D341Med (cell line): ENCODE measurements at regions not wholly inside any gene's neighbourhood (a gene's known extent, or its start where the extent isn't known, plus 50 kb on each side); places are given as distances from the start of the nearest gene placed in this dataset.

Experiments used
- DNase-seq: peaks from one replicate; pipeline ENCODE4 v3.0.0; 2012; ENCODE audit warnings: low spot score

DNA sequence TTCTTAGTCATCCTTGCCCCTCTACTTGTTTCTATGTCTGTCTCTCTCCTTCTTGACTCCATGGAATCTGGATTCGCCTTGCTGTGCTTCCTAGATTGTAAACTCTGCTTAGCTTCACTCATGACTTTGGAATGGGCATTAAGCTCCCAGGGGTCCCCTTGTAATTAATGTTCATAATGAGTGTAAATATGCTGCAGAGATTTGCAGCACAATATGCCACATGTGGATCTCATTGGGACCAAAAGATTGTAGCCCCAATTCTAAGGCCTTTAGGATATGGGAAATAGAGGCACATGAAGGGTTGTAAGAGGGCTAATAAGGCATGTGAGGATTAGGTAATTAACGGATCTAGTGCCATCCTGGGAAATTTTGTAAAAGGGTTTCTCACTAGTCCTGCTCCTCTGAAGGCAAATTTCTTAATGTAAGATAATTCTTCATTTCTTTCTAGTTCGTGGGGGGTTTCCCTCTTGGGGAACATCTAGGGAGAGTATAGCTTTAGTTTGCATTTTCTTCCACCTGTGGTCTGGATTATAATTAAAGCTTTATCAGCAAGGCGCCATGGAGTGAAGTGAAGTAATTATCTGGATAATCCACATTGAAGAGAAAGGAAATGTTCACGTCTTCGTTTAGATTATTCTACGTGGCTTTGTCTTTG is 659.2 kb upstream of the PLXNA2 start:
- DNase-seq = no peak

DNA sequence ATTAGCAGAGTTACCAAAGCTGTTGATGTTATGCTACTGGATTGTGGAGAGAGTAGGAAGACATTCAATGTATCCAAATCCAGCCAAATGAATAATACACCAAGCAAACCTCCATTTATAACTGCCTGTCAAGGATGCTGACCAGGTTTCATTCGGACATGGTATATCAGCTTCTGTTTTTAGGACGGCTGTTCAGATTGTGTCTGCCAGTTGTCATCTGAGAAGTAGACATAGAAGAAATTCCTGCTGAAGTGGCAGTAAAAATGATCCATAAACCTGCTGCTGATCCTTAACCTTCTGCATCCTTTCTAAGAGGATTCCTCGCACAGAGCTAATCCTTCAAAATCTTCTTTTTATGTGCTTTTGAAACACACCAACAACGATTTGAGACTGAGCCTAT is 663.6 kb upstream of the PLXNA2 start:
- DNase-seq = no peak

DNA sequence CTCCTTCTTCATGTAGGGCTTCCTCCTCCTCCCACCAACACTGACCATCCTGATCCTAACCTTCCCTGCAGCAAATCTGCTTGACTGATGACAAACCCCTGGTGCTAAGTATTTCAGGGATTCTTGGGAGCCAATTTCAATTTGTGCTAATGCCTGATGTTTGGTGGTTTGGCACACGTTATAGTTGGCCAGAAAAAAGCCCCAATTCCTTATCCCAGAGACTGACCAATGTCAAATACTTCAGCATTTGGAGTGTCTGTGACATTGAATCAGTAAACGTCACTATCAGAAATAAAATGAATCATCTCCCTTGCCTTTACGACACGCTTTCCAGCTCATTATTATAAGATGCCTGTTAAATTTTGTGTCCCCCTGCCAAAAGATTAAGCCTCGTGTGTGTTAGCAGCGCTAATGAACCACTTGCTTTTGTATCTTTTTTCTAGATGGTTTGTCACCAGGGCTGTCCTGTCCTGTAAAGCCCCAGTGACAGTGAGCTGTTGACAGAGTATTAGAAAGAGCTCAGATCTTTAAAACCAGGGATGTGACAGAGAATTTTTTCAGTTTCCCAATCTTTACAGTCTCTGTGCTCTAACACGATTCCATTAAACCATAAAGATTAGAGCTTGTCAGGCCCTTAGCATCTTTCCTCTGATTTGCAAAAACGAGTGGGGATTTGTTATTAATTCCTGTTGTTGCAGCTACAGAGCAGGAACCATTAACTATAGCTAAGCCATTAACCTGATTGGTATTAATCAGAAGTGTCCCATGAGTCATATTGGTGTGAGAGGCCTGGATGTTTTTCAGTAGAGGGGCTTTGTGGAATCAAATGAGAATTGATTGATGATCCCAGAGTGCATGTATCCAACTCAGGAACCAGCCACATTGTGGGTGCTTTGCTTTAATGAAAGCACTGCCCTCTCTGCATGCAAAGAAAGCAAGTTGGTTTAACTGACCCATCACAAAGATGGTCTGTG is 665.1 kb upstream of the PLXNA2 start:
- DNase-seq = no peak

DNA sequence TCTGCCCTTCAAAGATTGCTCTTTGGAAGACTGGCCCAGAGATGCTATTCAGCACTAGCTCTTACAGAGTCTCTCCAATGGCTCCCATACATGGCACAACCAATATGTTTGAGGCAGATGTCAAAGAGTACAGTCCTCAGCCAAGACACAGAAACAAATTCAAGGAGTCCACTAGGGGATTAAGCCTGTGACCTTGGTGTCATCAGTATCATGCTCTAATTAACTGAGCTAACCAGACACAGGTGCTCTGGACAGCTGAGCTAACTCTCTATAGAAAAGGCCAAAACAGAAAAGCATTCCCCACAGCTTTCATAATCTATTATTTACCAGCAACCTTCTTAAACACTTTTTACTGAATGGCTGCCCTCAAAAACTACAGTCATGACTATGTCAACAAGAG is 666.0 kb upstream of the PLXNA2 start:
- no peak for DNase-seq

DNA sequence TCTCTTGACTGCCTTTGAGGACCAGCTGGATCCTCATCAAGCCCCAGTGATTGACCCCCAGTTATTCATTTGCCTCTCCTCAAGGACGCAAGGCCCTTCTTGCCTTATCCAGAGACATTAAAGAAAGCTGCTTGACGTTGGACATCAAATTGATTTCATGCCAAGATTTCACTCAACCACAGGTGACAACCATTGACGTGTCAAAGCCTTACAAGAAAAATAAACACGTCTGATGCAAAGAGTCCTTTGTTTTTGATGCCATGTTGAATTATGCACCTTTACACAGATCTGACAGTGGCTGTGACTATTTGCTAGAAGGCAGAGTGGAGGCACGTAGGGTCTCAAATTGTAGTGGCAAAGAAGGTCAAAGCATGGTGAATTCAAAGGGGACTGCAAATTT is 666.2 kb upstream of the CAMK1G start:
- no peak for DNase-seq

DNA sequence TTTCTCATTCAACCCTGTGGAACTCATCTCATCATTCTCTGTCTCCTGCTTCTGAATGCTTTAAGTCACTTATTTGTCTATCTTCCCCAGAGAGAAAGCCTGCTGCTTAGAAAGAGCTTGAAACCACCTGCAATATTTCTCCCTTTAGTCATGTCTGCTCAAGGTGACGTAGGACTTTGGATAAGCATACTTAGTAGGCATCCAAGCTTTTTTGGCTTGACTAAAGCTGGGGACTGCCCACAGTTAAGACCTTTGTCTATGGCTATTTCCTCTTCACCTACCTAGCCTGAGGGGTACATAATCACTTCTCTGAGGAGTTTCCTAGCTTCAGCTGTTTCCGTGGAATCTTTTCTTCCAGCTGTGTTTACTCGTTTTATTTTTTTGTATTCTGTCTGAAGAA is 665.8 kb upstream of the CAMK1G start:
- DNase-seq = no peak

DNA sequence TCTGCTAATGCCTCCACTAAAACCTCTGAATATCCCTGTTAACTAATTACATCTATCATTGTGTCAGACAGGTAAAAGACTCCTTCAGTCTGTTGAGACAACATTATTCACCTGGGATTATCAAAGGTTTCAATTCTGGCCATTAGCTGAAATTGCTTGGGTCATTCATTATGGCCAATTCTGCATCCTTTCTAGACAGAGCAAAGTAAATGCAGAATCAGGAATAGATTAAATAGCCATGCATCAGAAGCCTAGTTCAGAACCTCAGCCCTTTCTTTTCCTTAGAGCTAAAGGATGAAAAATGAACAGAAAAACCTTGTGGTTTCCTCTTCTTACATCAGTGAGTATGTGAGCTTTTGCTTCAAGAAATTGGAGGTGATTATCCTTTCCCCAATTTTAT is 665.4 kb upstream of the CAMK1G start:
- DNase-seq = no peak

DNA sequence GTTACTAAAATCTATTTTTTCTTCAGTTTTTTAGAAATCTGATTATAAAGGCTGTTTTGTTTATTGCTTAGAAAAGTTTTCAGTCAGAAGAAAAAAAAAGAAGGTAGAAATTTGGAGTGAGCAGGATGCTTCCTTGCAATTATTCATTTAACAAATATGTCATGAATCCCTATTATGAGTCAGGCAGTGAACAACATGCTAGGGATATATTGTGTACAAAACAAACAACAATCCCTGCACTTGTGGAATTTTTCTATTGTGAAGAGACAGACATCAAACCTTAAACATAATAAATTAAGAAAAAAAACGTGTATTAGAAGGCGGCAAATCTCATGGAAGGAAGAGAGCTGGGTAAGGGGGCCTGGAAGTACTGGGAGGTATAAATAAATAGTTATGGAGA is 664.1 kb upstream of the CAMK1G start:
- DNase-seq = no peak

DNA sequence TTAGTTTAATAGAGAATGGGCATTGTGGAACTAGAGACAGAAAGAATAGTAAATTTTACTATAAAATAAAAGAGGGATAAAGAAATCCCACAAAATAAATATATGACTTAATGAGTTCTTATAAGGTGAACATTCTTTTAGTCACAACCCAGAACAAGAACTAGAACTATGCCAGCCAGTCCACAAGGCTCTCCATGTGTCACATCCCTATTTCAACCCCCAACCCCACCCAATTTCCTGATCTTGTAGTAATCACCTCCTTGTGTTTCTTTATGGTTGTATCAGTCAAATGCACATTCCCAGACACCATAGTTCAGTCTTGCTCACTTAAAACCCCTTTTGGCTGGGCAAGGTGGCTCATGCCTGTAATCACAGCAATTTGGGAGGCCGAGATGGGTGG is 662.3 kb upstream of the CAMK1G start:
- DNase-seq = no peak

DNA sequence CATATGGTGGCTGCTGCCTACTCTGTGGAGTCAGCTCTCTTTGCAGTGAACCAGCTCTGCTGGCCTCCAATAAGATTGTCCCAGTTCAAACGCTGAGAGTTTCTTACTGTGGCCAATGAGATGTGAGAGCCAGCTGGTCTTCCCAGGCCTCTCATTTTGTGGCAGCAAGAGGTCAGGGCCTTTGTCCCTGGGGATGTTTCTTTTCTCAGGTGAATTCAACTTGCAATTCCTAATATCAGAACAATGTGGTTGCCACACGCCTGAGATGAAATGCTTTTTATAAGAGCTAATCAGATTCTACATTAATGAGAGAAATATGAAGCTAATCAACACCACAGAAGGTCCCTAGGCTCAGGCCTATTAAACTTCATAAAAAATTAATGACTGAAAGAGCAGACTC is 660.1 kb upstream of the CAMK1G start:
- DNase-seq = no peak

DNA sequence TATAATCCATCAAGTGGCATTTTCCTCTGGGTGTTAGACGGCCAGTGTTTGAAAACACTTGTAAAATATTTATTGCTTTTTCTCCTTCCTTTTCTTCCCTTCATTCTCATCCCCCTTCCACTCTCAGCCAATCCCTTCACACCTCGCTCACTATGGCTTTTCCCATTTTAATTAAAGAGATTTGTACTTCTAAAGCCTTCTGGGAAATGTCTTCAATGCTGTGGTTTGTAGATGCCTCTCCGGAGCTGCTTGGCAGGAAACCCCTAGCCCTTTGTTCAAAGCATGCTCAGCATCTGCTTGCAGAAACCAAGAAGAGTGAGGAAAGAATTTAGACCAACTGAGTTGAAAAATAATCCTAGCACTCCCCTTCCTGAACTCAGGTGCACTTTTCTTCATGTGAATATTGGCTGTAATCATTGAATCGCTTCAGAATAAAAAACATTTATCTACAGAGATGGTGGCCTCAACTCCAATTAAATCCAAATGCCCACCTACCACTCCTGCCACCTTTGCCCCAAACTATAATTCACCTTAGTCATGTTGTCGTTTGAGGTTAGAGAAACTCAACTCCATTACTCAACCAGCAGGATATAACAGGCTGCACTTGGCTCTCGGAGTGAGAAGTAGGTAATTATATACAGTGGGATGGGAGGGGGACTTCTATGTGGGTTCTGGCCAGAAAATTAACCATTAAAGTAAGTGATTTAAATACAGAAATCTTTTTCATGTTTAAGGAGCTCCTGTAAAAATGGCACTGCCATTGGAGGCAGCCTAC is 659.4 kb upstream of the CAMK1G start:
- no peak for DNase-seq

DNA sequence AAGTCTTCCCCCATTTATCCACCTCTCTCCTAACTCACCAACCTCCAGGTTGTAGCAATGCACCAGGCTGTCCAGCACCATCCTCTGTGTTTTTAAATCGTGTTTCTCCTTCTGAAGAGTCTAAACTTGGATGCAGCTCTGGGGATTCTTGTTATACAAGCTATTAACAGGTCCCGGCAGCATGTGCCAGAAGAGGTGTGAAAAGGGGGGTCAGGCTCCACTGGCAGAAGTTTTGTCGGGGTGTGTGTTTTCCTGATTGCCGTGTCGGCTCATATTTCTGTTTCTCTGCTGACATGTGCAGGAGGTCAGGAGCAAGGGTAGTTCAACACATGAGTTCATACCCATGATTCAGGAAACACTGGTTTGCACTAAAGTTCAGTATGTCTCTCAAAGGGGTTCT is 658.6 kb upstream of the CAMK1G start:
- DNase-seq = no peak

DNA sequence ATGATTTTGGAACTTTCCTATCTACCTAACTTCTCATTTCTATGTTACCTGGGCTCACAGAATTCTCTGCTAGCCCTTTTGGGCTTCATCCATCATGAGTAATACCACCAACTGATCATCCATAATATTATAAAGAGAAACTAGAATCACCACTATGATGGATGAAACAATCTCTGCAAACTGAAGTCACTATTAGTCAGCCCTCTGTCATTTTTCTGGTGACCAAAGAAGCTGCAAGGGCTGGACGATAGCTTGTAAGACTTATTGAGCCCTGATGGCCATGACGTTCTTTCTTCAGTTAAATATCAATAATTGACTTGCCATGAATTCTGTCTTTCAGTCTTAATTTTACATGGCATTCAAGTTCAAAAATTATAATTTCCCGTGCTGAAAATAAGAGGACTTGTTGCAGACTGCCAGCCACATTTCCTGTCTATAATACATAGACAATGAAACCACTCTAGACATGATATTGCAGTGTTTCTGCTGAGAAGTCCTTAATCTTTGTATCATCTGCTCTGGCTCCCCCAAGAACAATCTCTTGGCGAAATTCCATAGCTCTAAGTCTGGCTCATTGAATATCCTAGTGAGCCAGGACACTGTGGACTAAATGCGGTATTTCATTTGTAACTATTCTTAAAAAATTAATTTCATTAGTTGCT is 655.0 kb upstream of the CAMK1G start:
- DNase-seq = no peak

DNA sequence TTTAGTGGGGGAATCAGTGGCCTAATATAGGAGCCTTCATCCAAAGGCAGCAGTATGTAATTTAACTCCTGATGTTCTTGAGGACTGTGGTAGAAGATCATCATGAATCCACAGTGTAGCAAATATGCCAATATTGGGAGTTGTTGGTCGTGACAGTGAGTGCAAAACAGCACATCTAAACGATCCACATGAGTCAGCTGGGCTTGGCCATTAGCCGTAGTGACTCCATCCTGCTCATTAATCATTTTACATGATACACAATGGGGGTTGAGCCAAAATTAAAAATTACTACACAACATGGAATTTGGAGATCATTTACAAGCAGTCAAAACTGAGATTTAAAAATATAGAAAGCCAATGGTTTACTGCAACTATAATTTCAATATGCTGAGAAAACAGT is 653.9 kb upstream of the CAMK1G start:
- DNase-seq = no peak

DNA sequence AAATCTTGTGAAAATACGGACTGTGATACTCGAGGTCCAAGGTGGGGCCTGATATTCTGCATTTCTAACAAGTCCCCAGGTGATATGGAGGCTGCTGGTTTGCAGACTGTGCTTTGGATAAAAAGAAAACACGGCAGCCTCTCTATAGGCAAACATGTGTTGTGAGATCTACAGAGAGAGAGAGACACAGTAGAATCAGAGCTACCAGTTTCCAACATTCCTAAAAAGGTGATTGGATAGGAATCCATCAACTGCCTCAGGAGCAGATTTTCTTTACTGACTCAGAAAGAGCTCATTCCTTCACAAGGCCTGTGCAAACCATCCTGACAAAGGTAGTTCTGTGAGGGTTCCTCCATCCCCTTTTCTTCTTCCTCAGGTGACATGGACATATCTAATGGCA is 651.6 kb upstream of the CAMK1G start:
- DNase-seq = no peak

DNA sequence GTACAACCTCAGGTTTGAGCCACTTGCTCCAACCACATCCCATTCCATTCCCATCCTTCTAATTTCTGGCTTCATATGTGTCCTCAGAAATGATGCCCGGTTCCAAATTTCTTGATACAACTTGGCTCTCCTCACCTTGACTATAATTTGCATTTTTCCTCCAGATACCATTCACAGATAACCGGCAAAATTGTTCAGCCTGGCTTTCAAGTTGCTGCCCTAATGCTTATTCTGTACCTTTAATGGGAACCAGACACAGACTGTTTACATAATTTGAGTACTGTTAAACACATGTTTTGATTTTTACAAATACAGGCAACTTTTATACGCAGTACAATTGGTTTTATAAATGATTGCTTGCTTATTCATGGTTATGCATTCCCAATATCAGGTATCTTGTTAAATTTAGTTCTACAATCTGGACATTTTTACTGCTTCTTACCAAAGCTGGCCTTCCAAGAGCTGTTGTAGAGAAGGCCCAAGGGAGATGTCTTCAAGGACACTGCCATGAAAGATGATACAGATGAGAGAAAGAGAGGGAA is 649.5 kb upstream of the CAMK1G start:
- no peak for DNase-seq

DNA sequence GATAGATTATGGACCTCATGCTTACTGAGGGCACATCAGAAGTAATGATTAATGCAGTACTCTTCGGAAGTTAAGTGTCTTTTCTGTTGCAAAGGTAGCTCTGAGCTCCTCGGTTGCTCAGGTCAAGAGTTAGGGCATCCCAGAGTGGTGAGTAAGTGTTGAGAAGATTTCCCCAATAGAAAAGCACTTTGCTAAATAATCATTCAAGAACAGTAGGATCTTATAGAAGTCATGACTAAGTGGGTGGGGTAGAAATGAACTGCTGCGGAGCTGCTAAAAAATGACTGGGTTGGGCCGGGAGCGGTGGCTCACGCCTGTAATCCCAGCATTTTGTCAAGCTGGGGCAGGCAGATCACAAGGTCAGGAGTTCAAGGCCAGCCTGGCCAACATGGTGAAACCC is 648.6 kb upstream of the CAMK1G start:
- DNase-seq = no peak

DNA sequence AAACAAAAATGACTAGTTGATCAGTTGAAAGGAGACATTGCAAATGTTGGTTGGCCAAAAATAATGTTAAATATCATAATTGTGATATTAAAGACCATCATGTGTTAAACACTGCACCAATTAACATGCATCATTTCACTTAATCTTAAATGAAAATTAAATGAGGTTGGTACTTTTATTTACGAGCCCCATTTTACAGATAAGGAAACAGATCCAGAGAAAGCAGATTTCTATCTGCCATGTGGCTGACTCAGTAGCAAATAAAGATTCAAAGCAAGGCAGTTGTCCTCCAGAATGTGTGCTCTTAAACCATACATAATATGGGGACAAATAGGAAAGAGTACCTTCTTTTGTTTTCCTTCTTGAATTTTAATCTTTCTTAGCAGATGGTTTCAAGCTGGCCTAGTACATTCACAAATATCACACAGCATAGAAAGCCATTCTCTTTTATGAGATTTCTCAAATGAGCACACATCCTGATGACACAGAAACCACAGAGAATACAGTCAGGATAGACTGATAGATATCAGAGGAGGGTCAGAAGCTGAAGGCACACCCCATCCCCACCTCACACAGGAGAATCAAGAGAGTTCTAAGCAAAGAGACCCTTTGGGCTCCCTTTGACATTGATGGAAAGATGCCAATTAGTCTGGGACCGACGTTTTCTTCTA is 647.9 kb upstream of the CAMK1G start:
- no peak for DNase-seq

DNA sequence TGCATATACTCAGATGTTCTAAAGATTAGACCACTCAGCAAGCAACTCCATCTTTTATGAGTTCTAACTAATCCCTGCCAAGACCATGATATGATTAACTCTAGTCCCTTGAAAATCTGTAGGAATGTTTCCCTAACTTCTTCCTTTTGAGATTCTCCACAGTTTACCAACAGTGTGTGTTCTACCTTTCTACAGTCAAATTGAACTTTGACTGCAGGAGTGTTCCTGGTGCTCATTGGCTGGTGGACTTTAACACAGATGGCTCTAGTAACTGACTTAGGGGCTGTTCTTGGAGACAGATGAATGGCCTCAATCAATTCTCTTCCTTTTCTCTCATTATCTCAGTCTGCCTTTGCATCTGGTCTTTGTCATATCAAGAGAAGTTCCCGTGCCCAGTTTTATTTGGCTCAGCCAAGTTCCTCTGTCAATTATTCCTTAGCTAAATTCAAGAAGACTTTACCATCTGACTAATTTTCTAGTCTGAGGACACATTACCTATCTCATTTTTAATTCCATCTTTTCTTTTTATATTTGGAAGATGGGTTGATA is 643.9 kb upstream of the CAMK1G start:
- DNase-seq = no peak

DNA sequence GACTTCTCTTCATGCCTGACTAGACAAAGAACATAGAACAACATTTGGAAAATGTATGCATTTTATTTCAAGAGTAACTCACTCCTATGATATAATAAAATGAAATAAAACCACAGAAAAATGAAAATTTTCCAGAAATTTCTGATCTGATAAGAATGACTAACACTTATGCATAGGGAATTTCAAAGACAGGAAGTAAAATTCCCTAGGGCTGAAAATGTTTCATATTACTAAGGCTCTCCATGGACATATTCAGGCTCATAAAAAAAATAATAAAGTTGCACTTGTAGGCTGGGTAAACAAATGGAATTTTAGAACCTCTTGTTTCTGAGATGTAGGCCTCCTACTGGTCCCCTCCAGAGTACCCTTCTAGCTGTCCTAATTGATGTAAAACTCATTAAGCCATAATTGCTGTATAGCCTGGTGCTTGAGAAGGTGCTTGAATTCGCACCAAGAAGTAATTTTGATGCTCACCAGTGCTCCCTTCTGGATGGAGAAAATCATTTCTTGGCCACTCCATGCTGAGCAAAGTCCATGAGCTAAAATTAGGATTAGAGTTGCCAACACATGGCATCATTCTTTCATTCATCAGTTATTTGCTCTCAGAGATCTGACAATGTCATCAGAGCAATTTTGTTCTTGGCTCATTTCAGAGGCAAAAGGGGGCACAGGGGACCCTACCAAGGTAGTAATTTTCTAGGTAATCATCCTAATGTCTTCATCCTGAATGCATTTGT is 641.0 kb upstream of the CAMK1G start:
- DNase-seq = no peak
